NCI-H82 (cell line): ENCODE measurements at regions not wholly inside any gene's neighbourhood (a gene's known extent, or its start where the extent isn't known, plus 50 kb on each side); places are given as distances from the start of the nearest gene placed in this dataset.

ENCODE experiments used
- DNase-seq: peaks from one replicate; lab custom pipeline; 2025; lab: John Stamatoyannopoulos, UW

GRCh38 chr21:24222676-24223075 lies 1384.6 kb downstream of the MRPL39 start:
- DNase-seq = no peak

GRCh38 chr21:24220446-24220845 lies 1386.8 kb downstream of the MRPL39 start:
- DNase-seq = no peak

DNA sequence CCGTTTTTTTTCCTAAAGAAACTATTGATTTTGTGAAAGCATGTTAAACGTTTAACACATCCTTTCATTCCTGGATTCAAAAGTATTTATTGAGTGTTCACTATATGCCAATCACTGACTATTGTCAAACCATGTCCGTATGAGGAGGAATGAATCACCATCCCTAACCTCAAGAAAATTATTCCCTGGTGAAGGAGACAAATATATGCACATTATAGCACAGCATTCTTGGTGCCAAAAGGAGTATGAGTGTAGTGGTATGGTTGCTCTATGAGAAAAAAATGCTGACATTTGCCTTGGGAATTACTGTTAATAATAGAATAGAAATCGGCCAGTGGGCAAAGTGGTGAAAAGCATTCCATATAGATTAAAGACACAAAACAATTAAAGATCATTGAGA lies 1390.1 kb downstream of the MRPL39 start:
- no peak for DNase-seq

DNA sequence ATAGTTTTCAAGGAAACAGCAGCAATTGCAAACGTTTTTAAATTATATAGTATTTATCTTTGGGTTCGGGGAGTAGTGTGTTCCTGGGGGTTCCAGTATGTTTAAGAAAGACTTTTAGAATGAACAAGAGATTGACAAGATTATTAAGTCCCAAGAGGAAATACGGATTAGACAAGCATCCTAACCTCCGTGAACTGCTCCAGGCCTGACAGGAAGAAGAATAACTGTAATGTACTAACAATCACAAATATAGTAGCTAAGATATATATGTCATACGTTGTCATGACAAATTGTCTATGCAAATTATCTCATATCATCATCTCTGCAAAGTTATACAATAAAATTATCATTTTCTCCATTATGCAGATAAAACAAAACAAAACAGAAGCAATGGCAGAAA lies 1397.2 kb downstream of the MRPL39 start:
- DNase-seq = no peak

GRCh38 chr21:24208562-24209260 lies 1398.6 kb downstream of the MRPL39 start:
- no peak for DNase-seq

DNA sequence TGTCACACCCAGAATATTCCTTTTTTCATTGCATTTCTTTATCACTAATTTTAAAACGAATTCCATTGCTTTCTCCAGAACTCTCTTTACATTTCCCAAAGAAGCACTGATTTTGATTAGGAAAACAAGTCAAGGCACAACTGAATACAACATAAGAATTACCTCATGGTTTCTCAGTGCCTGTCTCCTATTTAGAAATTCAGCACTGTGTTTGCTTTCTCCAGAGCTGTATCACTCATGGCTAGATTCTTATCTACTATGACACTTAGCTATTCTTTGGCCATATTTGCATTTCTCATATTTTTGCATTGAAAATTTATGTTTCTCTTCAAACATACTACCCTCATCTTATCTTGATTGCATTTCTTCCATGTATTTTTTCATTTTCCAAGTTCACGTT lies 1402.0 kb downstream of the MRPL39 start:
- no peak for DNase-seq

DNA sequence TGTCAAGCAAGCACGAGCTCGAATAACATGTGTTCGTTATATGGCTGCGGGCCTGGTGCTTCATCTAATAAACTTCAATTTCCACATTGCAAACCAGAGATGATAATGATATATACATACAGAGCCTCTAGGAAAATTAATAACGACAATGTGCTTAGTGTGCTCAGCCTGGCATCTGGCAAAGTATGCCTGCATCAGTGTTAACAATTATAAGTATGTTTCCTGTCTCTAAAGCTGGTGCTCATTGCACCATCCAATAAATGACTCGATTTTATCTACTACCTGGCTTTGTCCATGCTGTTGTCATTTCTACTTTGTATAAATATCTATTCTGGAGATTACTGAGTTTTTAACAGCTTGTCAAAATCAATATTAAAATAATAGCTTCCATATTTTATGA lies 1402.6 kb downstream of the MRPL39 start:
- DNase-seq = no peak

DNA sequence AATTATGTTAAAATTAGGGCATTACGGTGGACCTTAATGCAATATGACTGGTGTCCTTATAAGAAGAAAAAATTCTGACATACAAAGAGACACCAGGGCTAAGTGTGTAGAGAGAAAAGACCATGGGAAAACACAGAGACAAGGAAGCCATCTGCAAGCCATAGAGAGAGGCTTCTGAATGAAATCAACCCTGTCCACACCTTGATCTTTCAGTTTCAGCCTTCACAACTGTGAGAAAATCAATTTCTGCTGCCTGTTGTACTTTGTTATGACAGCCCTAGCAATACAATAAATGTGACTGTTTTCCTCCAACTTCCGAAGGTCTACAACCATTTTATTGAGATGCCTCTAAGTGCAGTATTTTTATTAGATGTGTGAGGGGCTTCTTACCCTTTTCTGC lies 1407.2 kb downstream of the MRPL39 start:
- DNase-seq = no peak

DNA sequence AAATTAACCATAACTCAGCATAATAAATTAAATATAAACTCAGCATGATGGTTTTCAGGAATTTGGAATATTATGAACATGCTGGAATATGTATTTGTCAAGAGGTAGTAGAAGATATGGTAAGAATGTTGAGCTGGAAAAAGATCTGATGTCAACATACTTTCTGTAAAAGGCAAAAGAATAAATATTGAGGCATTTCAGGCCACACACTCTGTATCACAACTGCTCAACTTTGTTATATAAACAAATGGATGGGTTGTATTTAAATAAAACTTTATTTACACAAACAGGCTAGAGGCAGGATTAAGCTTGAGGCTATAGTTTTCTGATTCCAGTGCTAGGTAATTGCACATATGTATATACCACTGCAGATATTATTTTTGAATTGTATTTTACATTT lies 1409.4 kb downstream of the MRPL39 start:
- DNase-seq = no peak

DNA sequence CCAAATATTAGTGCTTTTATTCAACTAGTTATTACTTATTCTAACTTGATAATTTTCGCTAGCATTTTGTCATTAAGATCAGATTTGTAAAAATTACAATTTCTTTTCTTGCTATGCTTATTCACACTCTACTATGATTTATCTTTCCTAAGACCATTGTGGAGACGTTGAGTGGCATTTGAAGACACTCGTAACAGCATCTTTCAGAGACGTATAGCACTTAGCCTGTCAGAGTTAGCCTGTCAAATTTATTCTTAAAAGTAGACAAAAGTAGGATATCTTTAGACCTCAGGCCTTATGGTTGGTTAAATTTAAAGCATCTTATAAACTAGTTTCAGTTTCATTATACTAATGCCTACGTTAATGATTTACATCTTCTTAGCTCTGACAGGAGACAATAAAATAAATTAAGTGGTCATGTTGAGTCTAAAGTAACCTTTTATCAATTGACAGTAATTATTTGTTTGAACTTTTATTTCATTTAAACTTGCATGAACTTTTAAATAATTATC lies 1410.1 kb downstream of the MRPL39 start:
- no peak for DNase-seq

GRCh38 chr21:24188506-24188905 lies 1418.8 kb downstream of the MRPL39 start:
- no peak for DNase-seq

GRCh38 chr21:24183077-24183476 lies 1424.2 kb downstream of the MRPL39 start:
- no peak for DNase-seq

DNA sequence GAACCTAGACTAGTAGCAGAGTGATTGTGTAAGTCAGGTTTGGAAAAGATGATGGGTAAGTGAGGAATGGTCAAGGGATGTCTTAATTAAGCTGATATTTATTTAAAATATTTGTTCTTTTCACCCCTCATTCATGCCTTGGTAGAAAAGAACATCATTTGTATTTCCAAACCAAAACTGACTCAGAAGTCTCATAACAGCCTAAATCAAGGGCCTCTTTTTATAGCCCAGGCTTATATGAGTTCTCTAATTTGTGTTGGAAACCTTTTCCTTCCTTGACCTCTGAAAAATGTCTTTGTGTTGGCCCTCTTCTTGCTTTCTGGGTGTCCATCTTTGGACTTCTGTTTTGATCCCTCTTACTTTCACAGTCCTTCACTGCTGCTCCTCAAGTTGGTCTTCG lies 1428.2 kb downstream of the MRPL39 start:
- DNase-seq = no peak

GRCh38 chr21:24175106-24175505 lies 1432.2 kb downstream of the MRPL39 start:
- no peak for DNase-seq

DNA sequence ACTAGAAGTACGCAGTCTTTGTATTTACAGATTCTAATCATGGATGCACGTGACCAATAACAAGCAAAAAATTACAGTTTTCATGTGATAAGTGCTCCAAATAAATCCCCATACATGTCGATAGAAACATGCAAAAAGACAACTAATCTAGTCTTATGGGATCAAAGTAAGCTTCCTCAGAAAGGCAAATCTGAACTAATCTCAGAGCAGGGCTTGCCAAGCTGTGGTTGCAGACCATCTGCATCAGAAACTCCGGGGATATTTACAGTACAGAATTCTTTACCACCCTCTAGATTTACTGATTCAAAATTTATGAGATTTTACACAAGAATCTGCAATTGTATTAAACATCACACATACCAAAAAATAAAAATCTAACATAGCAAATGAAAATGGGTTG lies 1435.5 kb downstream of the MRPL39 start:
- peak; percentile 4 for DNase-seq

DNA sequence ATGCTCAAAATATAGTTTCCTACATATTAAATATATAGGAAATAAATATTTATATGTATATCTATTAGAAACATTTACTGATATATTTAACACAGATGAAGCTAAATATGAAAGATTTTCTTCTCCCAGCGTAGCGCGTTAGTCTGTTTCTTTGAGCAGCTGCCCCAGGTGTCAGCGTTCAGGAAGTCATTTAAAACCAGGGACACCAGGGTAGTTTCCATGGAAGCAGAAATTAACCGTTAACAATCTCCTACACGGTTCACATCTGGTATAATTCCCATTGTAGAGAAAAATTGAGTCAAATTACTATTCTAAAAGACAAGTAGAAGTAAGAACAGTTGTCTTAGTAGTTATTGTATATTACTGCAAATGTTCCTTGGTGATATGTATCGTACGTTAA lies 1443.7 kb downstream of the MRPL39 start:
- no peak for DNase-seq

GRCh38 chr21:24160528-24160927 lies 1446.8 kb downstream of the MRPL39 start:
- no peak for DNase-seq

DNA sequence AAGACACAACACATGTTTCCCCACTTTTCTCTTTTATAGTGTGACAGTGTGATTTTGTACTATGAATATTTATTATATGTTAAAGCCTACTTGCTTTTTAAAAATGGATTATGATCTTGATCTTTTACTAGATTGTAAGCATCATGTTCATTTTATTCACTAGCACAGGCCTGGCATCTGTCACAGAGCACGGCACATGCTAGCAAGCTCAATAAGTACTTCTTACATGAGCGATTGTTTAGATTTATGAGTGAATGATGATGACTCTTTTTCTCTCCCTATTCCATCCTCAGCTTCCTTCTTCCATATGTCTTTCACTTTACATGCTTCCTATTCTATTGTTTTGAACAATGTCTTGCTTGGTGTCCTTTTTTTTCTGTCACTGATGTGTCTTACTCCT lies 1454.1 kb downstream of the MRPL39 start:
- DNase-seq = no peak

GRCh38 chr21:24150753-24151152 lies 1456.5 kb downstream of the MRPL39 start:
- no peak for DNase-seq

DNA sequence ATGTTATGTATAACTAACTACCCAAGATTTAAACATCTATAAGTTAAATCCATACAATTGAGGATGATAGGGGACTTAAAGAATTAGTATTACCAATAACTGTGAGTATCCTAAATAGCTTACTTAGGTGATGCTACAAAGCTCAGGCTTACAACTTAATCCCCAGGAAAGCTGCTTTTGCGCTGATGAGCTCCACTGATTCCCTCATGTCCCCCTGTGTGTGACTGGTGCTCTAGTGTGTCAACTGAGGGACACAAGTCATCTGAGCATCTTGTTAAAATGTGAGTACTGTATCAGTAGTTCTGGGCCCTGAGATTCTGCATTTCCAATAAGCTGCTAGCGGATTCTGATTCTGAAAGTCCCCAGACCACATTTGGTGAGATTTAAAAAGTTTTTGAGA lies 1458.8 kb downstream of the MRPL39 start:
- peak; percentile 89 for DNase-seq

DNA sequence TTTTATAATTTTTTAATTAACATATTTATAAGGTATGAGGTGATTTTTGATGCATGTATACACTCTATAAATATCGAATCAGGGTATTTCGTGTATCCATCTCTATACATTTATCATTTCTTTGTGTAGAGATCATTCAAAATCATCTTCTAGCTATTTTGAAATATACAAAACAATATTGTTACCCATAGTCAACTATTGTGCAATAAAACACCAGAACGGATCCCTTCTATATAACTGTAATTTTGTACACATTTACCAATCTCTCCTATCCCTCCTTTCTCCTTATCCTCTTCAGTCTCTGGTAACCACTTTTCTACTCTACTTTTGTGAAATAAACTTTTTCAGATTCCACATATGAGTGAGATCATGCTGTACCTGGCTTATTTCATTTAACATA lies 1459.6 kb downstream of the MRPL39 start:
- no peak for DNase-seq

GRCh38 chr21:24131056-24131455 lies 1476.2 kb downstream of the MRPL39 start:
- no peak for DNase-seq

- DNase-seq = no peak
These were observed 1479.6 kb downstream of the MRPL39 start for GRCh38 chr21:24127651-24128050.

DNA sequence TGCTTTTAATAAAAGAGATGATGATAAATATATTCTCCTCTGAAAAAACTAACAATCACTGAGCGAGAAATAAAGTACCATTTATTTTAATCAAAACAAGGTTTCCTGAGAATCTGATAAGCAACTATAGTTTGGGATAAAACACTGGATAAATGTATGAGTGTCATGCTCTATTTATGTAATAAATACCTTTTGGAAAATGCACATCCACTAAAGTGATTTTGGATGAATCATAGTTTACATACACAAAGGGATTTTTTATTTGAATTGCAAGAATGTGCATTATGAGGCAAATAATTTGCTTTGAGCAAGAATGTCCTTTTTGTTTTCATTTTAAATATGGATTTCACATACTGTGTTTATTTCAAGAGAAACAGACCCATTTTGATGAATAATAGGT lies 1483.5 kb downstream of the MRPL39 start:
- DNase-seq = no peak
